ENCODE measurements at regions not wholly inside any gene's neighbourhood (a gene's known extent, or its start where the extent isn't known, plus 50 kb on each side); places are given as distances from the start of the nearest gene placed in this dataset.
"Not testable (repeated sequence)": the region's sequence is repeated elsewhere in the genome, so short reads cannot be mapped to it uniquely, and the experiment has no call there.

DNA sequence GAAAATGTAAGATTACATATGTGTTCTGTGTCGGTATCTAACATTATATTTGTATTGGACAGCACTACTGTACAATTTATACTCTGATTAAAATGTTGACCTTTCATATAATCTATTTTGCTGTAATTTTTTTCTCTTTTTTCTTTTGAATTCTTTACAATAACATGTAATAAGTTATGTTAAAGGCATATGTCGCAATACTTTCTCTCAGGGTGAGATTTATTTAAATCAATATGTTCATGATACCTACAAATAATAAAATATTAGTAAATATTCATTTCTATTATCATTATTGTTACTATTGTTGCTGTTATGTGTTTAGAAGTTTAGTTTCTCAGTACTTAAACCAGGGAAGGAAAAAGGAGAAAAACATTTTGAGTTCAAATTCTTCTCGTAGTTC lies 807.4 kb downstream of the STIM2 start:
- DNase-seq, result no peak

DNA sequence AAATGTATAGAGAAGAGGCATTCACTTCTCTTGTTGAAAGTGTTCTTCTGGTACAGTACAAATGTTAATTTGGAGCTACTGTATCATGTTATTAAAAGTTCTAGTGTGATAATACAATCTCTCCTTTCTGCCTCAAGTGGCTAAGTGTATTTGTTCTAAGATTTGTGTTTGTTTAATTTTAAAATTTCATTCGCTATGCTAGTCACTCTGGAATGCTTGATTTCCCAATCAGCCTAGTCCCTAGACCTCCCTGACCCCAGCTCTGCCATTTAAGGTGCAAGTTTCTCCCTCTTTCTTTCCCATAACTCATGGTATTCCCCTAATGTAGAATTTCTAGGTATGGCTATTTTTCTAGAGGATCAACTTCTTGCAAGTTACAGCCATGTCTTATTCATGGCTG lies 817.4 kb downstream of the STIM2 start:
- DNase-seq, result no peak

DNA sequence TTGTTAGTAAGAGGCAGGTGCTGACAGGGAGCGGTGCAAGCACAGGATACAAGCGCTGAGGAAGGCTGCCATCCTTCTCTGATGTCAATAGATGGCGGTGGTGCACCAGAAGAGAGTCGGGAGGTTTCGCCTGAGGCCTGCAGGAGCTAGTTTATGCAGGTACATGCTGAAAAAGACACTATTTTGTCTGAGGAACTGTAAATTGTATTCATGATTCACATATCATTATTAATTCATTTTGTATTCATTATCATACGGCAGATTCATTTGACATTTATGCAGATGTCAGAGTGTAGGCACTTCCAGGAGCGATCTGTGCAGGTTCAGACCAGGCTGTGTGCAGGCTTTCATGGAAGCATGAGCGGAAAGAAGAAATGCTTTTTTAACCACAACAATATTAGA lies 824.0 kb downstream of the STIM2 start:
- DNase-seq, result peak; percentile 35

DNA sequence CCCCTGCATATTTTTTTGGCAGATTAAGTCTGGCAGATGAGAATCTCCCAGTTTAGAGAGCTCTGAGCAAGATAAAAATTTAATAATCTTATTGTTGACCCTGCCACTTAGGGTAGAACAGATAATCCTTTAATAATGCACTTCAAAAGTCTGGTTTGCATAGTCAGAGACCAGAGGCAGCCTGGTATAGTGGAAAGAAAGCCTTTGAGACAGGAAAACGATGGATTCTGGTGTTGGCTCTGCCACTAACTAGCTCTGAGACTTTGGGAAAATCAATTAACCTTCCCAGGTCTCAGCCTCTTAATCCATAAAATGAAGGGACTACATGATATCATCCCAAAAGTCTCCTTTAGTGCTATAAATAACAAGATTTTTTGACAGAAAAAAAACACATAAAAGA lies 824.5 kb downstream of the STIM2 start:
- no peak for DNase-seq

DNA sequence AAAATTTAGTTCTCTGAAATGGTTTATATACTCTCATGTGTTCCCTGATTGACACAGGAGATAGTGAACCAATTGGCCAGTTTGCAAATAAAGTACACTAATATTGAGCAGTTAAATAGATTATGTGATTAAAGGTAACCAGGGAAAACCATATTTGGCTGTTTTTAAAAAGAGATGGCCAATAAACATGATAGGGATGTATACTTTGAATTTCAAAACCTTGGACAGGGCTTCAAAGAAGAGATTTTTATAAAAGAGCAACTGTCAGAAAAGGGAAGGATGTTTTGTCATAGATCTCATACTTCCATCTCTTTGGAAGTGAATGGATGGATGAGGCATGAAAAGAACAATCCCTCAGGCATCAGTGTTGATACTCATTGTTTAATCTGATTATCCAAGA lies 825.3 kb downstream of the STIM2 start:
- no peak for DNase-seq

DNA sequence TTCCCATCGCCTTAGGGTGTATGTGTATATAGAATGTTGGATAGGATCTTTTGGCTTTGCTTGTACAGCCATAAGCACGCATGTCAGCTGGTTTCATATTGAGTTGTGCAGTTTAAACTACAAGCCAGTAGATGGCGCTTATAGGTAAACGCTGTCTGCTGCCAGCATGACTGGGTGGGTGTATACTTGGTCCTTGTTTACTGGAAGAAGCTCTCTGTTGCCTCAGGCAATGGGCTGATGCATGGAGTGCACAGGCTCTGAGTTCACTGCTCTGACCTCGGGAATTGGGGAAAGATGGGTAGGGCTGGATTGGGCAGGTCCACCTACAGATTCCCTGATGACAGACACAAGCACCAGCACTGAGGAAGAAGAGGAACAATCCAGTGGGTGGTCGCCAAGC lies 831.5 kb downstream of the STIM2 start:
- DNase-seq, result peak; percentile 3

DNA sequence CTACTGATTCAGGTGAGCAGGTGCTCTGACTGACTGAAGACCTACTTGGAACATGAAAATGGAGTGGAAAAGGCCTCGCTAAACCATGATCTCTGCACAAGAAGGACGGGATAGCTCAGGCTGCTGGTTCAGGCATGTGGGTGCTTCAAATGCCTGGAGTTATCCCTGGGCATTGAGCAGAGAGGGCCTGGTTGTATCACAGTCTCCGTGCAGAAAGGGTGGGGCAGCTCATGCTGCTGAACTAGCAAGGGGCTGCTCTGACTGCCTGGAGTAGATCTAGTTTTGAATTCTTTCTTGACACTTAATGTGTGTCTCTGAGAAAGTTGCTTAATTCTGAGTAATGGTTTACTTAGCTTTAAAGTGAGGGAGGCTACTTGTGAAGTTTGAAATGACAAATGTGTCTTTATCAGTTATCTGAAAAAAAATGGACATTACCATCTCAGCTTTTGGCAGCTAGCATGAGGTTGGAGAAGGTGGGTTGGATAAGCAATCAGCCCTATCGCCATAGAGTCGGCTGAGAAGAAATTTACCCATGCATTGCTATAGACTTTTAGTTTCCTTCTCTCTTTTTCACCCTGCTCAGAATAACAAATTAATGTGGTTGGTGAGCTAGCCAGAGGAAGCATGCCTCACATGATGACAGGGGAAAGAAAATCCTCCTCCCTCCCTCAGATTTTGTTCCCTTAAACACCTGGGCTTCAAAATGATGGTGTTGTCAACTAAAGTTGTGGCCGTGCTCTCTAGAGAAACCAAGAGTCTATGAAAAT lies 832.4 kb downstream of the STIM2 start:
- no peak for DNase-seq

DNA sequence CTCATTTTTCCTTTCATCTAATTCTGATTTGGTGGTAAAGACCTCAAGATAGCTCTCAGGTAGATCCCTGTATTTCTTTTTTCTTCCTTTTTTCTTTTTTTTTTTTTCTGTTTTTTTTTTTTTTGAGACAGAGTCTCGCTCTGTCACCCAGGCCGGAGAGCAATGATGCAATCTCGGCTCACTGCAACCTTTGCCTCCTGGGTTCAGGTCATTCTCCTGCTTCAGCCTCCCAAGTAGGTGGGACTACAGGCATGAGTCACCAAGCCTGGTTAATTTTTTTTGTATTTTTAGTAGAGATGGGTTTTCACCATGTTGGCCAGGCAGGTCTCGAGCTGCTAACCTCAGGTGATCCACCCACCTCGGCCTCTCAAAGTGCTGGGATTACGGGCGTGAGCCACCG lies 835.6 kb downstream of the STIM2 start:
- DNase-seq, result not testable (repeated sequence)

DNA sequence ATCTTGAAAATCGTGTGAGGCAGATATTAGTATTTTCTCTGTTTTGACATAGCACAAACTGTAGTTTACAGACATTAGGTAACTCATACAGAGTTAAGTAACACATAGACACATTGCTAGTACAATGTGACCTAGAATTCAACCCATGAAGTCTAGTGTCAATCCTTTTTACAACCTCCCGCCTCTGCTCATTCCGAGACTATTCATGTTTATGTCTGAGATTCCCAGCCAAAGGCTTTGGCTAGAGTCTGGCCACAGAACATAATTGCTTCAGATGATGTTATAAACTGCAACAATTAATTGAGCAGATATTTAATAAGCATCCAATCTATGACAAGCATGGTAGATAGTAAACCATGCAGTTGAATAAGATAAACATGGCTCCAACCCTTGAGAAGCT lies 841.0 kb downstream of the STIM2 start:
- DNase-seq, result no peak

DNA sequence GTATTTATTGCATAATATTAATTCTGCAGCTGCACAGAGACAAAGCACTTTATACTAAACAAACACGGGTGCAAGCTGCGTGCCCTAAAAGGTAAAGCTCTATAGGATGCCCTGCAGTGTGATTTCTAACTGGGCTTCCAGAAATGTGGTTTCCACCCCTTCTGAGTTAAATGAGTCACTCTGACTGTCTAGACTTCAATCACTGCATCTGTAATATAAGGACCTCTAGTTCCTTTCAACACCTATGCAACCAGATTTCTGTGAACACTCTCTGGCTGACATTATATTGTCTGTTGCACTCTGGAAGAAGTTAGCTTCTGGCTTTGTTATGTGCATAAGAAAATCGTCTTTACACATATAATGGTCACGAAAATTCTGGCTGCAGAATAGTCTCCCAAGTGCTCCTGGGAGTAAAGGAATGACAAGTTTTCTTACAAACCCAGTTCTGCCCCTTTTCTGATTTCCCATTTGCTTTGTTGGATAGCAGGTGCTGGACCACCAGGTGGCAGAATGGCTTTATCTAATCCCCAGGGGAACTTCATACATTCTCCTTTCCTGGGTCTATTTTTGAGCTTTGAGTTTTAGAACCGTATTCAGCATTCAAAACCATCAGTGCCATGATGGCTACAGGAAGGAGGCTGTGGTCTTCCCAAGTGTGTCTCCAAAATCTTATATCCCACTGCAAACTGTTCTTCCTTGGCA lies 842.2 kb downstream of the STIM2 start:
- no peak for DNase-seq

DNA sequence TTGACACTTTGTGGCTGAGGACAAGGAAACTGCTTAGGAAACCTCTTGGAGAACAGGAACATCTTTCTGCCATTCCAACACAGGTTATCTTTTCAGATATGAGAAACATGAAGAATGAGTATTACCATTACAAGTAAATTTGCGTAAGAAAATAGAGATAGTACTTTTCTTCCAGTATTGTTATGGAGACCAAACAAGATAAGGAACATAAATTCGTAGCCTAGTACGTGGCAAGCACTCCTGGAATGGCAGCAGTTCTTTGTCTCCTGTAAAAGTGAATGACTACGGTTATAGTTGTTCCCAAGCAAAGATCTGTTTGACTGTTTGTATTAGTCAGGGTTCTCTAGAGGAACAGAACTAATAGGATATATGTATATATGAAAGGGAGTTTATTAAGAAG lies 843.1 kb downstream of the STIM2 start:
- no peak for DNase-seq

DNA sequence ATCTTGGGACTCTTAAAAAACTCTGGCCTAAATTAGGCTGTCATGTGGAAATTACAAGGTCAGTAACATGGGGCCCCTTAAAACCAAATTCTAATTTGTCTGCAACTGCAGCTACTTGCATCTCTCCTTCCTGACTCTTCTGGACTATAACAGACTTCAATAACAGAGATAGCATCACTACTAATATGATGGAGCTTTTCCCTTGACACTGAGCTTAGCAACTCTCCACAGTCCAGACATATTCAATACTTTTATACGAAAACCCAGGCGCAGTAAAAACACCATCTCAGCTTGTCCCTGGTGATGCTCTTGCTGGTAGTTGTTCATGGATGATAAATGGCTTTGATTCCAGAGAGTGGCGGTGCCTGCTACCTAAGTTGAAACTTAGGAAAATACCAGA lies 850.4 kb downstream of the STIM2 start:
- no peak for DNase-seq

DNA sequence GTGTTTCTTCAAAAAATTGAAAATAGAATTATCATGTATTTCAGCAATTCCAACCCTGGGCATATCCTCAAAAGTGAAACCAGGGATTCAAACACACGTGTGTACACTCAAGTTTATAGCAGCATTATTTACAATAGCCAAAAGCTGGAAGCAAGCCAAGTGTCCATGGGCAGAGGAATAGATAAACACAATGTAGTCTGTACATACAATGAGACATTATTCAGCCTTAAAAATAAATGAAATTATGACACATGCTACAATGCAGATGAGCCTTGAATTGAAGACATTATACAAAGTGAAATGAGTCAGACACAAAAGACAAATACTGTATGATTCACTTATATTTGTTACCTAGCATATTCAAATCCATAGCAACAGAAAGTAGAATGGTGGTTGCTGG lies 853.4 kb downstream of the STIM2 start:
- peak; percentile 4 for DNase-seq

DNA sequence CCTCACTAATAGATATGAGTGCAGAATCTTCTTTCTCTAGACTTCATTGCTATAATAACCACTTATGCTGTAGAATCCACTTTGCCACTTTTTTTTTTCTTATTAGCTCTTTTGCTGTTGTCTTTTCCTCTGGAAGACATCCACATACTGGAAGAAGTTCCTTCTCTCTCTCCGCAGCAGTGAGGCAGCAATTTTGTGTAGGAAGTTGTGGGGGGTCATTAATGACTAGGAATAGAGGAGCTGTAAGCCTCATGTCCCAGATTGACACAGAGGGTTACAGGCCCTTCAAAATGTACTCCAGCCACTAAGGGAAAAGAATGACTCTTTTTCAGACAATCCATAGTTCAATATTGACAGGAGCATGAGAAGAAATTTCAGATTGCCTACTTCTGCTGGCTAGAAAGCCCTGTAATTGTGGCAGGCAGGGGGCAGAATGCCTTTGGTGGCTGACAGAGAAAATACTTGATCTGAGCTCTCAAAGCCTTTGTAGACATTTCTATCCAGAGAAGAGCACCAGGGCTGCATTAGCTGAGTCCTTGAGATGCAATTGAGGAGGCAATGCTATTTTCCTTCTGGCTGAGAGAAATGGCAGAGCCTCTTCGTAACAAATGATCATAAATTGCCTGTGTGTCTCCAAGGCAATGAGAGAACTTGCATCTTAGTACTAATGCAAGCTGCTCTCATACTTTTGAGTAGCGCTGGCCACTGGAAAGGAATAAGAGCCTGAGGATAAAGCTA lies 856.2 kb downstream of the STIM2 start:
- no peak for DNase-seq

DNA sequence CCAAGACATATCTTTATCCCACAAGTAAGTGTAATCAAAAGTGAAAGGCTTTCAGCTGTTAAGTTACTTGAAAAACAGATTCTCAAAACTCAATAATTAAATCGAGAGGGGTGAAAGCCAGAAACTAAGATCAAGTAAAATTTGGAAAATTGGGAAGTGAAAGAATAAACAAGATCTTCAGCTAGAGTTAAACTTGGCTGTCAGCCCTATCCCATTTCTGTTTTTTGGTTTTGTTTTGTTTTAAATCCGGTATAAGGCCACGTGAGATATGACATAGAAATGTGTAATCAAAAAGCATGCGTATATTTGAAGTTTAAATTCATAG lies 856.8 kb downstream of the STIM2 start:
- no peak for DNase-seq

DNA sequence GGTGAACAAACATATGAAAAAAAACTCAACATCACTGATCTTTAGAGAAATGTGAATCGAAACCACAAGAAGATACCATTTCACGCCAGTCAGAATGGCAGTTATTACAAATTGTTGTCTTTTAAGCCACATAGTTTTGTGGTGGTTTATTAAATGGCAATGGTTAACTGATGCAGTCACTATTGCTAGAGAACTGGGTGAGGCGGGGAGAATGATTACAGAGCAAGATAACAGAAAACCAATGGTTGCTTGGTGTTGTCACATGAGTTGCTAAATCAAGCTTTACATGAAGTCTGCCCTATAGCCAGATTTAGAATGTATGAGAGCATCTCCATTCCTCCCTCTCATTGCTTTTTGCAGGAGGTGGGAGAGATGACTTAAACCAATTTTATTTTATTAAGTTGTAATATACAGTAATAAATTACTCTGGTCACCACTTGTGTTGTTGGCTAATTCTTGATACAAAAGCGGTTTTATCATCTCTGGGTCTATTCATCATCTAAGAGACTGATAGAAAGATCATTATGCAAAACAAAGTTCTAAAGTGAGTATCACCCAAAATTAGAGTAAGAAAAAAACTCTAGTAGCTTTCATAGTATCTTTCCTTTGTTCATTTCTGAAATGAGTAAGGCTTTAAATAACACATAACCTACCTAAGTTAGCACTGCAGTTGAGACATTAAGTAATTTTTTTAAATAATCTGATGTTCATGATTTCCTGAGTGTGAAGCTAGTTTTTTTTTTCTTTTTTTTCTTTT lies 859.5 kb downstream of the STIM2 start:
- DNase-seq, result no peak

DNA sequence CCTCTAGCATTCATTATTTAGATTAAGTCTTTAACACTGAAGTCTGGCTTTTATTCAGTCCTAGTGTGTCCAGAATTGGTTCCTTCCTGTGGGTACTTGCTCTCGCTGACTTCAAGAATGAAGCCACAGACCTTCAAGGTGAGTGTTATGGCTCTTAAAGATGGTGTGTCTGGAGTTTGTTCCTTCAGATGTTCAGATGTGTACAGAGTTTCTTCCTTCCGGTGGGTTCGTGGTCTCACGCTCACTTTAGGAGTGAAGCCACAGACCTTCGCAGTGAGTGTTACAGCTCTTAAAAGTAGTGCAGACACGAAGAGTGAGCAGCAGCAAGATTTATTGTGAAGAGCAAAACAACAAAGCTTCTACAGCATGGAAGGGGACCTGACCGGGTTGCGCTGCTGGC lies 860.6 kb downstream of the STIM2 start:
- DNase-seq, result no peak

DNA sequence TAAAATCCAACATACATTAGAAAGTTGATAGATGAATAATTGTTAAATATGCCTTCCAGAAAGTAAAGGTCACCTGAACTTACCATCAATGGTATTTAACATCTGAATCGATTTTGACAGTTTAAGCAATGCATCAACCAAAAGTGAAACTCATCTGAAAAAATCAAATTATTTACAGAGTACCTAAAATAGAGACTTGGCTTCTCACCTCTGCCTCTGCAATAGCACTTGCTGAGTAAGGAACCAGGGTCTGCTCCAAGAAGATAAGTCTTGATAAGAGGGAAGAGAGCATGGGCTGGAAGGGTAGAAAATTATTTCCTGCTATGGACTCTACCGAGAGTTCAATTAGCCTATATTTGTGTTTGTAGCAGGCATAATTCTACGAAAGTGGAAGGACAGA lies 868.3 kb downstream of the STIM2 start:
- DNase-seq, result no peak

DNA sequence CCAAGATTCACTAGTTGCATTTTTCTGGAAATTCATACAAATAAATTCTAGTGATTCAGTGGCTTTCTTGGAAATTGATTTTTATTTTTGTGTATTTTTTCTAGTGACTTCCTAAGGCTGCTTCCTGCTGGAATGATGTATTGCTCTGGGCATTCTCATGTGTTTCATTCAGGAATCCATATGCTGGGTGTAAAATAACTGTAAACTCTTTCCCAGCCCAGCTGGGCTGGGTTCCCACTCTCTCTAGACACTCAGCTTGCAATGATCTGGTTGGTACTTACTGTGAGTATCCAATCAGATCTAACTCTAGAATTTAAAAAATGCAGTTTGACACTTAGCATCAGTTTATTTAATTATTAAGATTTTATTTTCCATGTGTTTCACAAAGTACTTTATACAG lies 882.2 kb downstream of the STIM2 start:
- no peak for DNase-seq

DNA sequence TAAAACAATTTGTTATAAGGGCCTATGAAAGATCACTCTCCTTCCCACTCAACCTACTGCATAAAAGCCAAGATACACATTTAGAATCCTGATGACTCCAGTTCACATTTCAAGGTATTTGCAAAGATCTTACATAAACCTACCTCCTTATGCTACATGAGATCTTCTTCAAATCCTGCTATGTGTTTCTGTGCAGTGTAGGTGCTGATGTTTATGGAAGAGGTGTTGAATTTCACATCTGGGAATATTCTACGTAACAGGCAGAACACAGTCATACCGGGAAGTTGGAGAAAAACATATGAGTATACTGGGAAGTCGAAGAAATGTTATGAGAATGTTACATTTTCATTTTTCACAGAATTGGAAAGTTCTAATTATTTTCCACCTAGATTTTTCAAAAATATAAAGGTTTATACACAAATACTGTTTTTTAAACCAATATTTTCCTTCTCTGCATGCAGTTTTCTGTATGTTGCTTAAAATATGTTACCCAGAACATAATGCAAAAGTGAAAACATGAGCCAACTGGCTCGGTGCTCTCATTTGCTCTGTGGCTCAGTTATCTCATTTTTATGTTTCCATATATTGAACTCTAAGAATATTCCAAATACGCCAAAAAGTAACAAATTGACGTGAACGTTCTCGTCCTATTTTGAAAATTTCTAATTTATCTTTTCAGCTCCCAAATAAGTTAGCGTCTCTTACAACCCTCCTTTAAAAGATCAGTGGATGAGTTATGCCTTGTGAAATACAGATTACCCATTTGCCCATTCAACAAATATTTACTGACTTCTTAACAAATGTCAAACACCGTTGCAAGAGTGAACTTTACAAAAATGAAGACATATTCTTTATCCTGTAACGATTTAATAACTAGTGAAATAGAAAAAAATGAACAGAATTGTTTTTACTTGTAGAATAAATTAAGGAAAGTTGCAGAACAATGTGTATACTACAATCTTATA lies 899.3 kb downstream of the STIM2 start:
- no peak for DNase-seq

DNA sequence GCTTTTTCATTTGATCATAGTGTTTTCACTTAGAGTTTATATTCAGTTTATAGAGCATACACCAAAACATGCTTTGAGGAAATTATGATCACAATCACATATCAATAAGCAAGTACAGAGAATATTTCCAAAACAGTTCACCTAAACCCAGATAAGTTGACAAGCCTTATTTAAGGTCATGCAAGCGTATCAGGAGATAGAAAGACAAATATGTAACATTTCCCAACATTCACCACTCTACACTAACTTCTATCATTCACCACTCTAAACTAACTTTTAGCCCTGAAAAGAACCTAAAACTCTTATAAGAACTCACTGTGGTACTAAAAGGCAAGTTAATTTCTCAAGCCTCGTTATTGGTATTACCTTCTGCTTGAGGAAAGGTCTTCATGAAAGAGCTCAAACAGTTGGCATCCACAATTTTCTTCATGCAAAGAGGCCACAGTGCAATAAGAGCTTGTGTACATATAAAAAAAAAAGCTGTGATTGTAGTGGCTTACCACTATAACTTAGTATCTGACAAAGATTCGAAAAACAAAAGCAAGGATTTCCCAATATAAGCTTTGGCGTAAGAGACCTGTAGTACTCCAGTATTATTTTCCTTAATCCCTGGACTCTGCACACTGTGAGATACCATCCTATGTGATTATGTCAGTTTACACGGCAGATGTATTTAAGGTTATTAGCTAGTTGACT lies 903.3 kb downstream of the STIM2 start:
- DNase-seq, result no peak

DNA sequence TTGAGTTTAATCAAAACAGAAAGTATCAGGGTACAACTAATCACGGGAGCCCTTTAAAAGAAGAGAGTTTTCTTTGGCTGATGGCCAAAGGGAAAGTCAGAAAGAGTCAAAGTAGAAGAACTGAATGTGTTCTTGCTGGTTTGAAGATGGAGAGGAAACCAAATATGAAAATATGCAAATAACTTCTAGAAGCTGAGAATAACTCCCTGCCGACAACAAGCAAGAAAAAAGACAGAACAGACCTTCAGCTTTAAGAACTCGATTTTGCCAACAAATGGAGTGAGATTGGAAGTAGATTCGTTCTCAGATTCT lies 903.8 kb downstream of the STIM2 start:
- no peak for DNase-seq
